ENCODE measurements at regions not wholly inside any gene's neighbourhood (a gene's known extent, or its start where the extent isn't known, plus 50 kb on each side); places are given as distances from the start of the nearest gene placed in this dataset.

- DNase-seq (ENCODE audit: low read depth, low spot score): no peak
- TF ChIP-seq, protein P1, sequence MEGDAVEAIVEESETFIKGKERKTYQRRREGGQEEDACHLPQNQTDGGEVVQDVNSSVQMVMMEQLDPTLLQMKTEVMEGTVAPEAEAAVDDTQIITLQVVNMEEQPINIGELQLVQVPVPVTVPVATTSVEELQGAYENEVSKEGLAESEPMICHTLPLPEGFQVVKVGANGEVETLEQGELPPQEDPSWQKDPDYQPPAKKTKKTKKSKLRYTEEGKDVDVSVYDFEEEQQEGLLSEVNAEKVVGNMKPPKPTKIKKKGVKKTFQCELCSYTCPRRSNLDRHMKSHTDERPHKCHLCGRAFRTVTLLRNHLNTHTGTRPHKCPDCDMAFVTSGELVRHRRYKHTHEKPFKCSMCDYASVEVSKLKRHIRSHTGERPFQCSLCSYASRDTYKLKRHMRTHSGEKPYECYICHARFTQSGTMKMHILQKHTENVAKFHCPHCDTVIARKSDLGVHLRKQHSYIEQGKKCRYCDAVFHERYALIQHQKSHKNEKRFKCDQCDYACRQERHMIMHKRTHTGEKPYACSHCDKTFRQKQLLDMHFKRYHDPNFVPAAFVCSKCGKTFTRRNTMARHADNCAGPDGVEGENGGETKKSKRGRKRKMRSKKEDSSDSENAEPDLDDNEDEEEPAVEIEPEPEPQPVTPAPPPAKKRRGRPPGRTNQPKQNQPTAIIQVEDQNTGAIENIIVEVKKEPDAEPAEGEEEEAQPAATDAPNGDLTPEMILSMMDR (IDR thresholded peaks at IDR 0.05; ENCODE audit: low read depth, low read length): no peak
- in situ Hi-C loops (cut with HindIII; ENCODE audit: low sequenced_read_pairs): no loop called here
- H3K4me3 ChIP-seq (ENCODE audit: low read depth, low read length): no peak overlapping the region
Observed at GRCh38 chr2:216808805-216809425, 50.9 kb downstream of the TNP1 start.

DNA sequence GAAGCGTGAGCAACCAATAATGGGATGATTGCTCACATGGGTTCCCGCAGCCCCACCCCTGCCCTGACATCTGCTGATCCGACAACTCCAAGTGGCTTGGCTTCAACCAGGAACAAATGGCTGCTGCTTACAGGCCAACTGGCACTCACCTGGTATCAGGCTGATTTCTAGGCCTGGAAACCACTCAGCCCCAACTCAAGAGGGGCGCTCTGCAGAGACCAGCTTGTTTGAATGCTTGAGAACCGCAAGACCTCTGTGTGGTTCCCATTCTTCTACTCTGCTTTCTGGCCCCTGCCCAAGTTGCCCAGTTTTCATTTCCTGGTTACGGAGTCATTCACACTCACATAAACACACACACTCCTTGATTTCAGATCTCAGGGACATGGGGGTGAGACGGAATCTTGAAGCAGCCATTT, 52.0 kb downstream of the TNP1 start:
- no peak overlapping the region for H3K4me3 ChIP-seq (ENCODE audit: low read depth, low read length)
- in situ Hi-C loops (cut with HindIII; ENCODE audit: low sequenced_read_pairs): no loop called here
- TF ChIP-seq, protein P1 (IDR thresholded peaks at IDR 0.05; ENCODE audit: low read depth, low read length): no peak
- peak; percentile 68 for DNase-seq (ENCODE audit: low read depth, low spot score)

DNA sequence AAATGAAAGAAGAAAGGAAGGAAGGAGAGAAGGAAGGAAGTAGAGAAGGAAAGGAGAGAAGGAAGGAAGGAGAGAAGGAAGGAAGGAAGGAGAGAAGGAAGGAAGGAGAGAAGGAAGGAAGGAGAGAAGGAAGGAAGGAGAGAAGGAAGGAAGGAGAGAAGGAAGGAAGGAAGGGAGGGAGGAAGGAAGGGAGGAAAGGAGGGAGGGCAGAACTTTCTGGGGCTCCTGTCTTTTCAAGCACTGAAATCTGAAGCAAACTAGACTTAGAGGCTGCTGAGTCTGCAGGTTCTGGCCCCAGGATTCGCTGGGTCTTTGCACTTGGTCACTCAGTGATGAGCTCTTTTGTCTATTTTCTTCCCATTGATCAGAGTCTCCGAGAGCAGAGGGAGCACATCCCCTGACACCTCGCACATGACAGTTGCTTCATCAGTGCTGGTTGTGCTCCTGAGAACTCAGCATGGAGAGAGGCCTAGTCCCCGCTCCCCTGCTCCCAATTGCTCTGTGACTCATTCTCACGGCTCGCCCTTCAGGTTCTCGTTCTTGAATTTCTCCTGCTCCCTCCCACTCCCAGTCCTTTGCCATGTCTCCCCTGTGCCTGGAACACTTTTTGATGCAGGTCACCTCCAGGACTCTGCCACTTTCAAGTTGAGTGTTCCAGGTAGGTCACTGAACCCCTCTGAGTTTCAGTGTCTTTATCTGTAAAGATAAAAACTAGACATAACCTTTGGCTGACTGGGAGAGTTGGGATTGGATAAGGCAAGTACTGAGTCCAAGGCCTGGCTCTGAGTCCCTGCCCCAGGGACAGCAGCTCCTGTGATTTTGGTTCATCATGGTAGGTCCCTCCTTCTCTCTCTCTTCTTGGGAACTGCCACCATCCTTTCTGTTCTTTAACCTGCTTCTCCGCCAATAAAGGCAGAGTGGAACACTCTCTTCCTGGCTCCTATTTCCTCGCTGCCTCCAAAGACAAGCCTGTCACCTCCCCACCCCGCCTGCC, 55.2 kb downstream of the TNP1 start:
- no peak overlapping the region for H3K4me3 ChIP-seq (ENCODE audit: low read depth, low read length)
- no peak for DNase-seq (ENCODE audit: low read depth, low spot score)
- TF ChIP-seq, protein P1 (IDR thresholded peaks at IDR 0.05; ENCODE audit: low read depth, low read length): no peak
- in situ Hi-C loops (cut with HindIII; ENCODE audit: low sequenced_read_pairs): no loop called here

DNA sequence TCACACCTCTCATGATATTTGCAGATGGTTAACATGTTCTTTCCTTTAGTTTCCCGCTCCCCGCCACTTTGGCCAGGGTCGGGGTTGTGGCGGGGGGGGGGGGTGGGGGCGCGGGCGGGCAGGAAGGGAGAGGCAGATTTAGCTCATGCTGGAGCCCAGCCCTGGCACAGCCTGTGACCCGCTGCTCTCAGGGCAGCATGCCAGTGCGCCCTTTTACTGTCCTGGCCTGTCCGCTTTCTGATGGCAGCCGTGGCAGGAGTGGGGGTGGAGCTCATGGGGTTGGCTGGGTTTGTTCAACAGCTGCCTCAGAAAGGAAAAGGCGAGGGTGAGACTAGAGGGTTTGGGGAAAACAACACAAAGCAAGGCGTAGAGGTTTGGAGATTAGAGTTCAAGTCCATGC, 56.1 kb downstream of the TNP1 start:
- in situ Hi-C loops (cut with HindIII; ENCODE audit: low sequenced_read_pairs): no loop called here
- H3K4me3 ChIP-seq (ENCODE audit: low read depth, low read length): no peak overlapping the region
- TF ChIP-seq, protein P1 (IDR thresholded peaks at IDR 0.05; ENCODE audit: low read depth, low read length): no peak
- no peak for DNase-seq (ENCODE audit: low read depth, low spot score)

GRCh38 chr2:216802516-216803215, 57.2 kb downstream of the TNP1 start:
- DNase-seq (ENCODE audit: low read depth, low spot score): no peak
- TF ChIP-seq, protein P1 (IDR thresholded peaks at IDR 0.05; ENCODE audit: low read depth, low read length): no peak
- in situ Hi-C loops (cut with HindIII; ENCODE audit: low sequenced_read_pairs): no loop called here
- H3K4me3 ChIP-seq (ENCODE audit: low read depth, low read length): no peak overlapping the region

GRCh38 chr2:216800836-216801235, 59.0 kb downstream of the TNP1 start:
- in situ Hi-C loops (cut with HindIII; ENCODE audit: low sequenced_read_pairs): no loop called here
- no peak for DNase-seq (ENCODE audit: low read depth, low spot score)
- H3K4me3 ChIP-seq (ENCODE audit: low read depth, low read length): no peak overlapping the region
- TF ChIP-seq, protein P1 (IDR thresholded peaks at IDR 0.05; ENCODE audit: low read depth, low read length): no peak

Measured in astrocyte of the spinal cord (primary cell).